ENCODE measurements at regions not wholly inside any gene's neighbourhood (a gene's known extent, or its start where the extent isn't known, plus 50 kb on each side); places are given as distances from the start of the nearest gene placed in this dataset.

- TF ChIP-seq, protein P1, sequence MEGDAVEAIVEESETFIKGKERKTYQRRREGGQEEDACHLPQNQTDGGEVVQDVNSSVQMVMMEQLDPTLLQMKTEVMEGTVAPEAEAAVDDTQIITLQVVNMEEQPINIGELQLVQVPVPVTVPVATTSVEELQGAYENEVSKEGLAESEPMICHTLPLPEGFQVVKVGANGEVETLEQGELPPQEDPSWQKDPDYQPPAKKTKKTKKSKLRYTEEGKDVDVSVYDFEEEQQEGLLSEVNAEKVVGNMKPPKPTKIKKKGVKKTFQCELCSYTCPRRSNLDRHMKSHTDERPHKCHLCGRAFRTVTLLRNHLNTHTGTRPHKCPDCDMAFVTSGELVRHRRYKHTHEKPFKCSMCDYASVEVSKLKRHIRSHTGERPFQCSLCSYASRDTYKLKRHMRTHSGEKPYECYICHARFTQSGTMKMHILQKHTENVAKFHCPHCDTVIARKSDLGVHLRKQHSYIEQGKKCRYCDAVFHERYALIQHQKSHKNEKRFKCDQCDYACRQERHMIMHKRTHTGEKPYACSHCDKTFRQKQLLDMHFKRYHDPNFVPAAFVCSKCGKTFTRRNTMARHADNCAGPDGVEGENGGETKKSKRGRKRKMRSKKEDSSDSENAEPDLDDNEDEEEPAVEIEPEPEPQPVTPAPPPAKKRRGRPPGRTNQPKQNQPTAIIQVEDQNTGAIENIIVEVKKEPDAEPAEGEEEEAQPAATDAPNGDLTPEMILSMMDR (IDR thresholded peaks at IDR 0.05) = no peak
- TF ChIP-seq EZH2 (IDR thresholded peaks at IDR 0.05; ENCODE audit: borderline replicate concordance, insufficient read depth, low read depth, low read length, poor library complexity, severe bottlenecking) = no peak
Measured at GRCh38 chr13:77980592-77980991, 62.0 kb upstream of the EDNRB start.

Measured in B cell (primary cell).